Keratinocyte (primary cell): ENCODE measurements at regions not wholly inside any gene's neighbourhood (a gene's known extent, or its start where the extent isn't known, plus 50 kb on each side); places are given as distances from the start of the nearest gene placed in this dataset.

Experiments
- DNase-seq: peaks from one replicate; pipeline ENCODE4 v3.0.0-alpha.2; 2011; ENCODE audit warnings: low read depth, missing footprints, low spot score
- FAIRE-seq: peaks from 2 replicates; lab custom pipeline; 2011; peaks lifted over from hg19 to GRCh38; lab: Jason Lieb, UNC
- H2AFZ ChIP-seq: 2 replicates; pipeline ENCODE4 v1.6.0; 2012; ENCODE audit warnings: low read length, control low read depth, inconsistent platforms; ENCODE audit not compliant: control insufficient read depth
- H3K27ac ChIP-seq: 2 replicates; pipeline ENCODE4 v1.5.1; 2011; ENCODE audit warnings: low read length; ENCODE audit not compliant: control insufficient read depth, insufficient read depth
- H3K27me3 ChIP-seq: 3 replicates; pipeline ENCODE4 v1.6.0; 2011; ENCODE audit warnings: low read length; ENCODE audit not compliant: control insufficient read depth, insufficient read depth; ENCODE audit errors: extremely low read depth
- H3K36me3 ChIP-seq, 2 experiments: 2 replicates in 1 of 2; 3 replicates in 1 of 2; pipeline ENCODE4 v1.5.1; 2011; ENCODE audit warnings: low read length in 2 of 2, mild to moderate bottlenecking in 1 of 2; ENCODE audit not compliant: control insufficient read depth in 2 of 2, insufficient read depth in 2 of 2; ENCODE audit errors: extremely low read depth in 1 of 2
- H3K4me1 ChIP-seq: 3 replicates; pipeline ENCODE4 v1.5.1; 2011; ENCODE audit warnings: low read length; ENCODE audit not compliant: control insufficient read depth, insufficient read depth; ENCODE audit errors: extremely low read depth
- H3K4me2 ChIP-seq: 3 replicates; pipeline ENCODE4 v1.6.0; 2011; ENCODE audit warnings: low read depth, low read length; ENCODE audit not compliant: control insufficient read depth, insufficient read depth; ENCODE audit errors: extremely low read depth
- H3K4me3 ChIP-seq, 3 experiments: fragments of 200-600 bp in 1 of 3; sonication (generic) in 1 of 3; 2 replicates in 2 of 3; 3 replicates in 1 of 3; pipeline ENCODE4 v1.5.1; 2011 to 2016; ENCODE audit warnings: low read length in 3 of 3, mild to moderate bottlenecking in 3 of 3, control low read depth in 2 of 3, inconsistent platforms in 1 of 3, low read depth in 1 of 3, mixed read lengths in 1 of 3, mixed run types in 1 of 3, moderate library complexity in 1 of 3; ENCODE audit not compliant: control insufficient read depth in 2 of 3, insufficient read depth in 2 of 3; ENCODE audit errors: extremely low read depth in 1 of 3
- H3K79me2 ChIP-seq: 2 replicates; pipeline ENCODE4 v1.6.0; 2012; ENCODE audit warnings: low read length; ENCODE audit not compliant: control insufficient read depth, insufficient read depth
- H3K9ac ChIP-seq: 3 replicates; pipeline ENCODE4 v1.6.0; 2011; ENCODE audit warnings: low read length; ENCODE audit not compliant: control insufficient read depth, insufficient read depth; ENCODE audit errors: extremely low read depth
- H3K9me1 ChIP-seq: 3 replicates; pipeline ENCODE4 v1.6.0; 2011; ENCODE audit warnings: low read length; ENCODE audit not compliant: control insufficient read depth, insufficient read depth; ENCODE audit errors: extremely low read depth
- H3K9me3 ChIP-seq: 2 replicates; pipeline ENCODE4 v1.5.1; 2012; ENCODE audit warnings: low read depth, low read length; ENCODE audit not compliant: control insufficient read depth
- H4K20me1 ChIP-seq: 3 replicates; pipeline ENCODE4 v1.6.0; 2011; ENCODE audit warnings: low read length; ENCODE audit not compliant: control insufficient read depth, insufficient read depth; ENCODE audit errors: extremely low read depth
- EZH2 ChIP-seq: IDR thresholded peaks from one replicate; pipeline ENCODE4 v1.6.1; 2012; ENCODE audit warnings: inconsistent platforms, mild to moderate bottlenecking, low read length, moderate library complexity
- dilution Hi-C: fragments of 300-500 bp; cut with MboI; formaldehyde crosslinking; loops from one replicate; pipeline ENCODE4 v1.7.0; 2020; ENCODE audit warnings: low sequenced_read_pairs; ENCODE audit not compliant: extremely low pct_ligation_motif_present
- TF ChIP-seq, protein P1 (sequence below), 3 experiments: IDR thresholded peaks in 1 of 3; conservative IDR thresholded peaks in 1 of 3; optimal IDR thresholded peaks in 1 of 3; 2 replicates in 2 of 3; 3 replicates in 1 of 3; pipeline versions ENCODE3 to v1.5.1; 2011; ENCODE audit warnings: low read length in 3 of 3, mild to moderate bottlenecking in 3 of 3, moderate library complexity in 2 of 3, control low read depth in 1 of 3, inconsistent platforms in 1 of 3; ENCODE audit not compliant: insufficient read depth in 2 of 3; ENCODE audit errors: extremely low read depth in 1 of 3

DNA sequence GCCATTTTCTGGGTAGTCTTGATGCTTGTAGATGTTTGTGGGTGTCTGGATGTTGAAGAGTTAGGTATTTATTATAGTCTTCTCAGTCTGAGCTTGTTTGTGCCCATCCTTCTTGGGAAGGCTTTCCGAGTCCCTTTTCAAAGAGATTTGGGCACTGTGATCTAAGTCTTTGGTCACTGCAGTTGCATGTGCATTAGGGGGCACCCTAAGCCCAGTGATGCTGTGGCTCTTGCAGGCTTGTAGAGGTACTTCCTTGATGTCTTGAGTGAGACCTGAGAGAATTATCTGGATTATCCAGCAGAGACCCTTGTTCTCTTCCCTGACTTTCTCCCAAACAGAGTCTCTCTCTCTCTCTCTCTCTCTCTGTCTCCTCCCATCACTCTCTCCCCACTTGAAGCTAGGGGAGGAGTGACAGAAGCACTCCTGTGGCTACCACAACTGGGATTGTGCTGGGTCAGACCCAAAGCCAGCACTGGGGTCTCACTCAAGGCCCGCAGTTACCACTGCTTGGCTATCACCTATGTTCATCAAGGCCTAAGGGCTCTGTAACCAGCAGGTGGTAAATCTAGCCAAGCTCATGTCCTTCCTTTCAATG is 68.5 kb downstream of the TMCO5A start:
- dilution Hi-C loops = loop anchor here (25.0 kb wide), 1 partner anchor 359 kb away; no protein-coding TSS in a partner anchor
- Histone ChIP-seq H3K9me3 (no peaks in the 10 kb centered on the region), H3K9ac (no peak overlapping the region), H3K4me3 (no peak overlapping the region), H4K20me1 (no peaks in the 10 kb centered on the region), H3K79me2 (no peaks in the 10 kb centered on the region), H3K36me3 (no peaks in the 10 kb centered on the region), H3K4me1 (no peaks in the 10 kb centered on the region), H3K27ac (no peak overlapping the region), H3K9me1 (no peaks in the 10 kb centered on the region), H3K4me2 (no peak overlapping the region), H2AFZ (no peak overlapping the region), H3K27me3 (no peaks in the 10 kb centered on the region)
- FAIRE-seq (peak; percentile 90), DNase-seq (peak; percentile 23)
- TF ChIP-seq EZH2 = no peak
- TF ChIP-seq, protein P1, sequence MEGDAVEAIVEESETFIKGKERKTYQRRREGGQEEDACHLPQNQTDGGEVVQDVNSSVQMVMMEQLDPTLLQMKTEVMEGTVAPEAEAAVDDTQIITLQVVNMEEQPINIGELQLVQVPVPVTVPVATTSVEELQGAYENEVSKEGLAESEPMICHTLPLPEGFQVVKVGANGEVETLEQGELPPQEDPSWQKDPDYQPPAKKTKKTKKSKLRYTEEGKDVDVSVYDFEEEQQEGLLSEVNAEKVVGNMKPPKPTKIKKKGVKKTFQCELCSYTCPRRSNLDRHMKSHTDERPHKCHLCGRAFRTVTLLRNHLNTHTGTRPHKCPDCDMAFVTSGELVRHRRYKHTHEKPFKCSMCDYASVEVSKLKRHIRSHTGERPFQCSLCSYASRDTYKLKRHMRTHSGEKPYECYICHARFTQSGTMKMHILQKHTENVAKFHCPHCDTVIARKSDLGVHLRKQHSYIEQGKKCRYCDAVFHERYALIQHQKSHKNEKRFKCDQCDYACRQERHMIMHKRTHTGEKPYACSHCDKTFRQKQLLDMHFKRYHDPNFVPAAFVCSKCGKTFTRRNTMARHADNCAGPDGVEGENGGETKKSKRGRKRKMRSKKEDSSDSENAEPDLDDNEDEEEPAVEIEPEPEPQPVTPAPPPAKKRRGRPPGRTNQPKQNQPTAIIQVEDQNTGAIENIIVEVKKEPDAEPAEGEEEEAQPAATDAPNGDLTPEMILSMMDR (optimal IDR thresholded peaks at IDR 0.05 in 1 of 3, IDR thresholded peaks at IDR 0.05 in 1 of 3, conservative IDR thresholded peaks at IDR 0.05 in 1 of 3; ENCODE audit: extremely low read depth in 1 of 3, insufficient read depth in 2 of 3, low read length in 3 of 3) = peak; percentile 70 to 95 (median 80)

- TF ChIP-seq, protein P1 (optimal IDR thresholded peaks at IDR 0.05 in 1 of 3, IDR thresholded peaks at IDR 0.05 in 1 of 3, conservative IDR thresholded peaks at IDR 0.05 in 1 of 3; ENCODE audit: extremely low read depth in 1 of 3, insufficient read depth in 2 of 3, low read length in 3 of 3) = no peak
- no peak for TF ChIP-seq EZH2
- Histone ChIP-seq H3K4me1 (no peaks in the 10 kb centered on the region), H3K79me2 (no peaks in the 10 kb centered on the region), H3K9me1 (no peaks in the 10 kb centered on the region), H3K9me3 (no peaks in the 10 kb centered on the region), H3K36me3 (no peaks in the 10 kb centered on the region), H3K27ac (no peak overlapping the region), H2AFZ (no peak overlapping the region), H3K9ac (no peak overlapping the region), H4K20me1 (no peaks in the 10 kb centered on the region), H3K4me2 (no peak overlapping the region), H3K4me3 (no peak overlapping the region), H3K27me3 (no peaks in the 10 kb centered on the region)
- DNase-seq (no peak), FAIRE-seq (no peak)
- dilution Hi-C loops = loop anchor here (25.0 kb wide), 1 partner anchor 358 kb away; no protein-coding TSS in a partner anchor
Measured at GRCh38 chr15:38004218-38004861, 69.9 kb downstream of the TMCO5A start.
